ENCODE measurements at regions not wholly inside any gene's neighbourhood (a gene's known extent, or its start where the extent isn't known, plus 50 kb on each side); places are given as distances from the start of the nearest gene placed in this dataset.

GRCh38 chr2:22282220-22282619, 1102.8 kb upstream of the KLHL29 start:
- TF ChIP-seq, protein P1, sequence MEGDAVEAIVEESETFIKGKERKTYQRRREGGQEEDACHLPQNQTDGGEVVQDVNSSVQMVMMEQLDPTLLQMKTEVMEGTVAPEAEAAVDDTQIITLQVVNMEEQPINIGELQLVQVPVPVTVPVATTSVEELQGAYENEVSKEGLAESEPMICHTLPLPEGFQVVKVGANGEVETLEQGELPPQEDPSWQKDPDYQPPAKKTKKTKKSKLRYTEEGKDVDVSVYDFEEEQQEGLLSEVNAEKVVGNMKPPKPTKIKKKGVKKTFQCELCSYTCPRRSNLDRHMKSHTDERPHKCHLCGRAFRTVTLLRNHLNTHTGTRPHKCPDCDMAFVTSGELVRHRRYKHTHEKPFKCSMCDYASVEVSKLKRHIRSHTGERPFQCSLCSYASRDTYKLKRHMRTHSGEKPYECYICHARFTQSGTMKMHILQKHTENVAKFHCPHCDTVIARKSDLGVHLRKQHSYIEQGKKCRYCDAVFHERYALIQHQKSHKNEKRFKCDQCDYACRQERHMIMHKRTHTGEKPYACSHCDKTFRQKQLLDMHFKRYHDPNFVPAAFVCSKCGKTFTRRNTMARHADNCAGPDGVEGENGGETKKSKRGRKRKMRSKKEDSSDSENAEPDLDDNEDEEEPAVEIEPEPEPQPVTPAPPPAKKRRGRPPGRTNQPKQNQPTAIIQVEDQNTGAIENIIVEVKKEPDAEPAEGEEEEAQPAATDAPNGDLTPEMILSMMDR (IDR thresholded peaks at IDR 0.05 in 4 of 5, conservative IDR thresholded peaks at IDR 0.05 in 1 of 5), result no peak
- TF ChIP-seq POLR2A (IDR thresholded peaks at IDR 0.05), result no peak

Data from gastrocnemius medialis (tissue), 4 donors.